GM03348 (cell line): ENCODE measurements at regions not wholly inside any gene's neighbourhood (a gene's known extent, or its start where the extent isn't known, plus 50 kb on each side); places are given as distances from the start of the nearest gene placed in this dataset.
"Not testable (repeated sequence)": the region's sequence is repeated elsewhere in the genome, so short reads cannot be mapped to it uniquely, and the experiment has no call there.

Experiments
- DNase-seq: peaks from one replicate; pipeline ENCODE4 v3.0.0; 2012; ENCODE audit warnings: low spot score

DNA sequence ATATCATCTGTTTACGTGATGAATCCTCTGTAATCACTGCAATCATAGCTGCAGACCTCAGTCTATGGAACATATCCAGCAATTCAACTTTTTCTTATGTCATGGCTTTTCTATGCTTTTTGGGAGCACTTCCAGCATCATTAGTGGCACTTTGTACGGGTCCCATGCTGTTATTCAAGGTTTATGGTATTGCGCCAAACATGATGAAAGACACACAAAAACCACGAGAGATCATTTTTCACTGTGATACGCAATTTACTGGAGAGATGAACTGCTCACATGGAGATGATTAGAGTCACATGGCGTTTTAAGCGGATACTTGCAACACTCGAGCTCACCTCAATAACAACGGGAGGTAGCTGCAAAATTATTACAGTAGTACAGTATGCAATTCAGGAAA is 2101.7 kb upstream of the PCDH20 start:
- no peak for DNase-seq

DNA sequence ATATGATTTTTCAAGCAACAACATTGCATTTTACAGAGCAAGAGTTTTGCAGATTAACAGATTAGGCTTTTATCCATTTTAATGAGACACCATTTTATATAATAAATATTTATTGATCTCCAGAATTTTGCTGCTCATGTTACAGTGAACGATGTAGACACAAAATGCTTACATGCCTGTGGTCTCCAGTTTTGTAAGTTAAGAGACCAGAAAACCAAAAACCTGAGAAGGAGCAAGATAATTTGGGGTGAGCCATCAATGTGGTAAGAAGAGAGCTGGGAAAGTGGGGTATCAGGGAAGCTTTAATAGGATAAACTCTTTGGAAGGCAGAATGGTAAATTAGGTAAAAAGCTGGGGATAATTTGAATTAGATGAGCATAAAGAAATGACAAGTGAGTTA is 2100.5 kb upstream of the PCDH20 start:
- no peak for DNase-seq

GRCh38 chr13:63514886-63515285 is 2099.2 kb upstream of the PCDH20 start:
- no peak for DNase-seq

DNA sequence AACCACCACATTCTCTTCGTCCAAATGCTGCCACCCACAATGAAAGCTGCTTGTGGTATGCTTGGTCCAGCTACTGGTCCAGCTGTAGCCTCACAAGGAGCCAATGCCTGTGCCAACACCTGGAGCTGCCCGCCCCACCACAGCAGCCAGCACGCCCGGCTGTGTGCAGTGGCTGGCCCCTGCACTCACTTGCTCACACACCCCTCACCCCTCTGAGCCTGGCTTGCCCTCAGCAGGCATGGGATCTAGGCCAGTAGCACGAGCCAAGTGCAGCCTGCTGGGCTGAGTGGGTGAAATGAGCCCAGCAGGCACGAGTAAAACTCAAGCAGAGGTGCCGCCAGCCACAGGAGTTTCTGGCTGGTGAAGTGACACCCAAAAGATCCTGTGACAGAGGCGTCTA is 2096.4 kb upstream of the PCDH20 start:
- no peak for DNase-seq

DNA sequence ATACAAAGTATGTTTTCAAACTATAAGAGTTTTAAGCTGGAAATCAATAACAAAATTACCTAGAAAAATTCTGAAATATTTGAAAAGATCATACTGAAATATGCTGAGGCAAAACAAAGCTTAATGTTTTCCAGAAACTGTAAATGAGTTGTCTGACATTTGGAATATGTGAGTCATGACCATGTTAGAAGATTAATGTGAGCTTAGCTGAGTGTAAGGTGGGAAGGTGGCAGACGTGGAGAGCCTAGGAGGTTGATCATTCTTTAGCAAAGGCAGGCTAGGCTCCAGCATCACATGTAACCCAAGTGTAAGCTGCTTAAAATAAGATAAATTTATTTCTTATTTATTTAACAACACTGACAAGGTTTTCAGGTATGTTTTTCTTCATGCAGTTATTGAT is 2086.1 kb upstream of the PCDH20 start:
- DNase-seq, result no peak

DNA sequence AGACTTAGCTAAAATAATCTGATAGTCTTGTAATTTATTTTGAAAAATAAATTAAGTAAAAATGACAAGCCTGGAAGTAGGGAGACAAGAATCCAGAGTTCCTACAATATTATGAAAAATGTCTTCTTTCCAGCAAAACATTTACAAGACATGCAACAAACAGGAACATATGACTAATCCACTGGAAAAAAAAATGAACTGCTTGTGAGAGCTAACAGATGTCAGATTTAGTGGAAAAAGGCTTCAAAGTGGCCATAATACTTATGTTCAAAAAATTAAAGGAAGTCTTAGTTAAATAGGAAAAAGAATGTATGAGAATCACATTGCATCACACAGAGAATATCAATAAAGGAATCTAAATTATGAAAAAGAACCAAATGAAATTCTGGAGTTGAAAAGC is 2082.0 kb upstream of the PCDH20 start:
- peak; percentile 8 for DNase-seq

GRCh38 chr13:63492604-63493003 is 2077.0 kb upstream of the PCDH20 start:
- no peak for DNase-seq

DNA sequence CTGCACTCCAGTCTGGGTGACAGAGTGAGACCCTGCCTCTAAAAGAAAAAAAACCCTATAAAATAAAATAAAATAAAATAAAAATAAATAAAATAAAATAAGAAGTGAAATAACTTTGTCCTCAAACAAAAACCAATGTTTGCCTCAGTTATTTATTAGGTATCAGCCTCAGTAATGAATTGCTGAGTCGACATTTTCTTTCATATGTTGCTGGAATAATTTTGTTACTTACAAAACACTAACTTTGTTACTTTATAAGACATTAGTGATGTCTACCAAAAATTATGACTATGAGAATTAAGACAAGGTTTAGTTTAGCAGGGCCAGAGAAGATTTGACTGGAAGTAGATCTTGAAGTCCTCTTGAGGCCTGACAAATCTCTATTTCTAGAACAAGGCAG is 2074.5 kb upstream of the PCDH20 start:
- DNase-seq, result no peak

- peak; percentile 35 for DNase-seq
Measured at GRCh38 chr13:63481334-63481733, 2065.7 kb upstream of the PCDH20 start.

DNA sequence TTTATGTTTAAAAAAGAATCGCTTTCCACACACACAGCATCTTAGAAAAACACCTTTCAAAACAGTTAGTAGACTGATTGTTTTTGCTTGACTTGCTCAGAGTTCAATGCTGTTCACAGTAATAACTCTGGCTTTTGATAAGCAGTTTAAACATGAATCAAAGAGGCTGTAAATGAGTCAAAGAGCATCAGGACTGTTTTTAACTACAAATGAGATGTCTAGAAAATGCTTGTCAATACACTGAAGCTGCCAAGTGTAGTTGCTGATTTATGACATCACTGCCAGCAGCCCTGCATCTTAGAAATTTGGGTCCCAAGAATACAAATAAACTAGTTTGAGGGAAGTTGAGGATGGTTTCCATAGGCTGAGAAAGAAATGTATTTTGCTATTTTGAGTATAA is 2057.1 kb upstream of the PCDH20 start:
- no peak for DNase-seq

DNA sequence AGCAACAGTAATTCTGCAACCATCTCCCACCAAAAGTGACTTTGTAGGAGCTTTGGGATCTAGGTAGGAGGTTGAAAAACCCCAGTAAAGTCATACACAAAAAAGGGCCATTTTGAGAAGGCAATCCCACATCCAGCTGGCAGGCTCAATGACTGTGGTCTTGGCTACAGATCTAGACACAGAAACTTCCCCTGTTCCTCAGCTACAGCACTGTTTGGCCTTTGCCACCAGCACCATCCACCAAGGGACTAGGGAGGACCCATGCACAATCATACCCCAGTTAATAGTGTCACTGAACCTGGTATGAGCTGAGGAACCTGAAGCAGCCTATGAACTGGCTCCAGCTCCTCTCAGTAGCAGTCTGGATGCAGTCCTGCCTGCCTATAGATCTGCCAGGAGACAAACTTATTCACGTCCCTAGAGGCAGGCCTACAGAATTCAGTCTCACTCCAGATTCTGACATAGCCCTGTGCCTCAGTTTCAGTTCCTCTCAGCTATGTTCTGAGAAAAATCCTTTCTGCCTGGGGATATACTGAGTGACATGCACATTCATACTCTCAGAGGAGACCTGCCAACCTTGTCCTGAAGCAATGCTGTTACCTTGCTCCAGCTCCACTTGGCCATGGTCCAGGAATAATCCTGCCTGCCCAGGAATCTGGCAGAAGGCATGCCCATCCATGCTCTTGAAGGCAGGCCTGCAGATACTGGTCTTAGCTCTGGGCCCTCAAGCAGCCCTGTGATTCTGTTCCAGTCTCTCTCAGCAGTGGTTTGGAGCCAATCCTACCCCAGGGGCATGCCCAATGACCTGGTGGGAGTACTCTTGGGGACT is 2048.3 kb upstream of the PCDH20 start:
- DNase-seq, result no peak

DNA sequence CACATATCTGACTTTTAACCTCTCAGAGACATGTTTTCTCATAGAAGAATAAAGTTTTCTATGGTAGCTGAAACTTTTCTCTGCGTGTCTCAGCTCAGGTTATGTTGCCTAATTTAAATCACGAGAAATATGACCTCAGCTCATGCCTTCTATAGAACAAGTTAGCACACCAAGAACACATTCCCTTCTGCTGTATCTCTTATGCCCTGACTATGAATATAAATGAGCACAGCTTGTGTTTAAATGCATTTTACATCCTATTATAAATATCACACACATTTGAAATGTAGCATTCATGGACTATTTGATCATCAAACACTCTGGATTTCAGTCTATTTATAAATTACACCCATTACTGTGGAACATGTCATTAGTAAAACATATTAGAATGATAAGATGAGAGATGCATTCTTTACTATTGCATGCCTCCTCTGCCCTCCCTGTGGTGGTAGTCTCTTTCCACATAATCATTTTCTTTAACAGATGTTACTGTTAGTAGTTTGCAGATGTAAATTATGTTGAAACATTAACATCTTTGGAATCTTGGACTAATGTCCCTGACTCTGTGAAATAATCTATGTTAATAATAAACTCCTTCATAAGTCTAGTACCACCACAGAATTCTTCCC is 2044.9 kb upstream of the PCDH20 start:
- DNase-seq, result peak; percentile 7

GRCh38 chr13:63457186-63457585 is 2041.5 kb upstream of the PCDH20 start:
- DNase-seq, result no peak

DNA sequence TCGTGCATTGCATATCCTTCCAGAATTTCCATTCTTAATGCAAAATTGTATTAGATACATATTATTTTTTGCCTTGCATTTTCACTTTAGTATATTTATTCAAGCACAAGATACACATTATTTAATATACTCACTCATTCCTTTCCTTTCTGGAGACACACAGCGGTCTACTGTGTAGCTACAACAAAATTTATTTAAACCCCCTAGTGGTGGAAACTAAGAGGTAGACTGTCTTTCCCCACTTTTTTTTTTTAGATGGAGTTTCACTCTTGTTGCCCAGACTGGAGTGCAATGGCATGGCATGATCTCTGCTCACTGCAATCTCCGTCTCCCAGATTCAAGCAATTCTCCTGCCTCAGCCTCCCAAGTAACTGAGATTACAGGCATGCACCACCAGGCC is 2040.3 kb upstream of the PCDH20 start:
- DNase-seq, result no peak

- DNase-seq, result no peak
Measured at GRCh38 chr13:63449550-63449949, 2033.9 kb upstream of the PCDH20 start.

DNA sequence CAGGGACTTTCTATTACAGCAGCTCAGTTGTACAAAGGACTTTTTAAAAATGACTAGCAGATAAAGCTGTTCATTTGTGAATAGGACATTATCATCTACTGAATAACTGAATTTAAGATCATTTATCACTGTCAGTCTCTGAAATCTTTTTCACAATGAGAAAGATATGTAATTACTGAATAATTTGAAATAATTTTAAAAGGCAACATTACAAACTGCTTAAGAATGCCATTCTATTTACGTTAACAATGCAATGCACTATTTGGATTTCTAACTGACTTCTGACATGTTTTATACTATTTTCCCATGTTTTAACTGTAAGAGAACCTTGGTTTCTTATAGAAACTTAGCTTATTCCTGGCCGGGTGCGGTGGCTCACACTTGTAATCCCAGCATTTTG is 2033.0 kb upstream of the PCDH20 start:
- DNase-seq, result no peak

- no peak for DNase-seq
Measured at GRCh38 chr13:63446329-63446728, 2030.7 kb upstream of the PCDH20 start.

DNA sequence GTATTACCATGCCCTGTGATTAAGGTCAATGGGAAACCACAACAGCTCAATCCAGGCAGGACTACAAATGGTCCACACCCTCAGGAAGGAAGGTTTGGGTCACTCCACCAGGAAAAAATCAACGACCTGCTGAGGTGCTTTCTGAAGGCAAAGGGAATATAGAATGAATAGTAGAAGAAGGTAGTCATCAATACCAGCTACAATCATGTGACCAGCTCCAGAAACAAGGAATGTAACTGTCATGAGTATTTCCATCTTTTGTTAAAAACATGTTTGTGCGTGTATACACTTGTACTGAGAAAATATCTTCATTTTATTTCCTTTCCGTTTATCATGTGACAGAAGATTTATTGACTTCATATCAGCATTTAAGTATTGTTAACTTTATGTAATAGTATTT is 2028.6 kb upstream of the PCDH20 start:
- DNase-seq, result not testable (repeated sequence)

- no peak for DNase-seq
Measured at GRCh38 chr13:63438951-63439350, 2023.3 kb upstream of the PCDH20 start.

DNA sequence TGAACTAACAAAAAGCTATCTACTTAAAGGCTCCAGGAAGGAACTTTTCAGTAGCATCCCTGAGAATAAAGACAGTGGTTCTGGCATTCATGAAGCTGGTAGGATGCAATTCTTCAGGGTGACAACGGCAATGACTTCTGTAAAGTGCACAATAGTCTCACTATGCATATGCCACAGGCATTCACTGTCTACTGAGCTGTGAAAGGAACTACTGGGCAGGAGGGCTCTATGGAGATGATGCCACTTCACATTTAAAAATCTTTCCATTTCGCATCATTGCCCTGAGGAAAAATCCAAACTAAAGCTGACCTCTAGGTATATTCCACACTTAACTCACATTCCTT is 2020.6 kb upstream of the PCDH20 start:
- DNase-seq, result no peak

GRCh38 chr13:63435667-63436324 is 2020.1 kb upstream of the PCDH20 start:
- peak; percentile 65 for DNase-seq

GRCh38 chr13:63433546-63434150 is 2018.0 kb upstream of the PCDH20 start:
- DNase-seq, result no peak

- DNase-seq, result no peak
Measured at GRCh38 chr13:63427170-63427569, 2011.5 kb upstream of the PCDH20 start.
